ENCODE measurements at regions not wholly inside any gene's neighbourhood (a gene's known extent, or its start where the extent isn't known, plus 50 kb on each side); places are given as distances from the start of the nearest gene placed in this dataset.

- H4K91ac ChIP-seq (ENCODE audit: low read length) = no peak overlapping the region
- no peak overlapping the region for H2AFZ ChIP-seq (ENCODE audit: low read depth, low read length)
- H3K9ac ChIP-seq (ENCODE audit: low read length) = no peak overlapping the region
- H3K23ac ChIP-seq (ENCODE audit: low read length in 2 of 2) = no peak overlapping the region
- no peak overlapping the region for H2BK12ac ChIP-seq (ENCODE audit: low read length in 2 of 2)
- no peak overlapping the region for H3K18ac ChIP-seq (ENCODE audit: low read depth in 1 of 2, low read length in 2 of 2)
- no peaks in the 10 kb centered on the region for H3K79me1 ChIP-seq (replicated peaks; ENCODE audit: low read length, poor library complexity, severe bottlenecking)
- no peak overlapping the region for H3K4ac ChIP-seq (ENCODE audit: low read depth in 1 of 2, low read length in 2 of 2)
- H3K4me1 ChIP-seq (ENCODE audit: control insufficient read depth, insufficient read depth, low read depth, low read length) = no peaks in the 10 kb centered on the region
- no peak overlapping the region for H3K27ac ChIP-seq (ENCODE audit: low read length, poor library complexity, severe bottlenecking)
- no peaks in the 10 kb centered on the region for H3K9me3 ChIP-seq (ENCODE audit: control insufficient read depth, low read length)
- no peak overlapping the region for H3K14ac ChIP-seq (ENCODE audit: low read length in 2 of 2)
- H4K8ac ChIP-seq (ENCODE audit: low read length) = no peak overlapping the region
- H3K36me3 ChIP-seq (ENCODE audit: control insufficient read depth in 1 of 2, insufficient read depth in 2 of 2, low read depth in 1 of 2, low read length in 2 of 2) = no peaks in the 10 kb centered on the region
- no peak overlapping the region for H2BK120ac ChIP-seq (ENCODE audit: low read depth, low read length)
- H2BK5ac ChIP-seq (ENCODE audit: low read depth, low read length, poor library complexity, severe bottlenecking) = no peak overlapping the region
- peaks cover 0 to 3% of the 10 kb centered on the region in 2 experiments for H3K27me3 ChIP-seq (ENCODE audit: control insufficient read depth in 1 of 2, insufficient read depth in 1 of 2, low read length in 2 of 2)
- no peak overlapping the region for H2AK5ac ChIP-seq (ENCODE audit: low read length, severe bottlenecking)
- no peak overlapping the region for H2BK15ac ChIP-seq (ENCODE audit: low read depth, poor library complexity, severe bottlenecking)
- DNase-seq = no peak
- WGBS = 42% methylated on average over 4 of the region's 4 CpGs
- no peak overlapping the region for H3K4me2 ChIP-seq (ENCODE audit: low read length, poor library complexity, severe bottlenecking)
- no peak overlapping the region for H3K4me3 ChIP-seq (ENCODE audit: insufficient read depth in 1 of 2, low read depth in 1 of 2, low read length in 2 of 2)
These were observed 386.7 kb downstream of the HACE1 start for GRCh38 chr6:104473021-104473429.

DNA sequence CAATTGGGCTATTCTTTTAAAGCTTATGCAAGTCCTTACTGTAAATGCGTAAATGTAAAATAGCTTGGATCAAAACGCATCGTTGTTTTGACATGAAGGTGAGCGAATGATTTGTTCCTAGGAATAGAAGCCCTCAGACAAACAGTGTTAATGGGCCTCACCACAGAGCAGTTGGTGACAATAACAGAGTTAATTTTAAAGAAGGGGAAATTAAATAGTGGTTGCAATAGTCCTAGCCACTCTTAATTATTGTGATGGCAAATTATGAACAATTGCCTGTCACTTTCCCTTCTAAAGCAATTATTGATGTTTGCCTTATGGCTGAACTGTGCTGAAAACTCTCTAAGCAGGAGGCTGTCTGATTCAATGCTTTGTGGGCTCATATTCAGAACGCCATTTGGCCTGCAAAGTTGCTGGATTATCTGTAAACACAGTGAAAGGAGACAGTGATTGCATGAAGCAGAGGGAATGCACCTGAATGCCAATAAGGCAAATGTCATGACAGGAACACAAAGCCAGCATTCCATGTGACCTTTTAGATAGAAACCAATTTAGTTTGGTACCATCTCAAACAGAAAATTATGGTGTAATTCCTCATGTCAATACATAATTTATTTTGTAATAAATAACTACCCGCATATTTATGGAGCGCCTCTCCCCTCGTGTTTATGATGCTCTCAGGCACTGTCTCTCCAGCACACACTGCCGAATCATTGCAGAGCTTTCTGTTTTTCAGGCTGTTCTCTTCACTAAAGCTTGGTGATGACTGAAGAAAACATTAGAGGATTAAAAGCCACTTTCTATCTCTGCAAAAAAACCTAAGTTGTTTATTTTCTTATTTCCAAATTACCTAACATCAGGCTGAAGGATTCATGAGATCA, 387.5 kb downstream of the HACE1 start:
- Histone ChIP-seq H3K9ac (ENCODE audit: low read length) (no peak overlapping the region), H2BK12ac (ENCODE audit: low read length in 2 of 2) (no peak overlapping the region), H2BK15ac (ENCODE audit: low read depth, poor library complexity, severe bottlenecking) (no peak overlapping the region), H3K4ac (ENCODE audit: low read depth in 1 of 2, low read length in 2 of 2) (no peak overlapping the region), H2AK5ac (ENCODE audit: low read length, severe bottlenecking) (no peak overlapping the region), H3K4me2 (ENCODE audit: low read length, poor library complexity, severe bottlenecking) (no peak overlapping the region), H4K8ac (ENCODE audit: low read length) (no peak overlapping the region), H2BK120ac (ENCODE audit: low read depth, low read length) (no peak overlapping the region), H3K27me3 (ENCODE audit: control insufficient read depth in 1 of 2, insufficient read depth in 1 of 2, low read length in 2 of 2) (peaks cover 0 to 3% of the 10 kb centered on the region in 2 experiments), H2AFZ (ENCODE audit: low read depth, low read length) (no peak overlapping the region), H4K91ac (ENCODE audit: low read length) (no peak overlapping the region), H2BK5ac (ENCODE audit: low read depth, low read length, poor library complexity, severe bottlenecking) (no peak overlapping the region), H3K23ac (ENCODE audit: low read length in 2 of 2) (no peak overlapping the region), H3K36me3 (ENCODE audit: control insufficient read depth in 1 of 2, insufficient read depth in 2 of 2, low read depth in 1 of 2, low read length in 2 of 2) (no peaks in the 10 kb centered on the region), H3K14ac (ENCODE audit: low read length in 2 of 2) (no peak overlapping the region), H3K4me1 (ENCODE audit: control insufficient read depth, insufficient read depth, low read depth, low read length) (no peaks in the 10 kb centered on the region), H3K79me1 (replicated peaks; ENCODE audit: low read length, poor library complexity, severe bottlenecking) (no peaks in the 10 kb centered on the region), H3K4me3 (ENCODE audit: insufficient read depth in 1 of 2, low read depth in 1 of 2, low read length in 2 of 2) (no peak overlapping the region), H3K27ac (ENCODE audit: low read length, poor library complexity, severe bottlenecking) (no peak overlapping the region), H3K9me3 (ENCODE audit: control insufficient read depth, low read length) (no peaks in the 10 kb centered on the region), H3K18ac (ENCODE audit: low read depth in 1 of 2, low read length in 2 of 2) (no peak overlapping the region)
- DNase-seq = no peak
- WGBS = 82% methylated on average over 8 of the region's 9 CpGs

GRCh38 chr6:104466306-104466705, 393.4 kb downstream of the HACE1 start:
- Histone ChIP-seq H3K18ac (ENCODE audit: low read depth in 1 of 2, low read length in 2 of 2) (no peak overlapping the region), H3K14ac (ENCODE audit: low read length in 2 of 2) (no peak overlapping the region), H3K4me3 (ENCODE audit: insufficient read depth in 1 of 2, low read depth in 1 of 2, low read length in 2 of 2) (no peak overlapping the region), H3K4me2 (ENCODE audit: low read length, poor library complexity, severe bottlenecking) (no peak overlapping the region), H2BK15ac (ENCODE audit: low read depth, poor library complexity, severe bottlenecking) (no peak overlapping the region), H4K8ac (ENCODE audit: low read length) (no peak overlapping the region), H2AFZ (ENCODE audit: low read depth, low read length) (no peak overlapping the region), H3K36me3 (ENCODE audit: control insufficient read depth in 1 of 2, insufficient read depth in 2 of 2, low read depth in 1 of 2, low read length in 2 of 2) (no peaks in the 10 kb centered on the region), H3K4ac (ENCODE audit: low read depth in 1 of 2, low read length in 2 of 2) (no peak overlapping the region), H2AK5ac (ENCODE audit: low read length, severe bottlenecking) (no peak overlapping the region), H2BK120ac (ENCODE audit: low read depth, low read length) (no peak overlapping the region), H3K79me1 (replicated peaks; ENCODE audit: low read length, poor library complexity, severe bottlenecking) (no peaks in the 10 kb centered on the region), H3K23ac (ENCODE audit: low read length in 2 of 2) (no peak overlapping the region), H3K9me3 (ENCODE audit: control insufficient read depth, low read length) (no peaks in the 10 kb centered on the region), H2BK5ac (ENCODE audit: low read depth, low read length, poor library complexity, severe bottlenecking) (no peak overlapping the region), H4K91ac (ENCODE audit: low read length) (no peak overlapping the region), H3K27me3 (ENCODE audit: control insufficient read depth in 1 of 2, insufficient read depth in 1 of 2, low read length in 2 of 2) (no peaks in the 10 kb centered on the region), H3K27ac (ENCODE audit: low read length, poor library complexity, severe bottlenecking) (no peak overlapping the region), H3K9ac (ENCODE audit: low read length) (no peak overlapping the region), H2BK12ac (ENCODE audit: low read length in 2 of 2) (no peak overlapping the region), H3K4me1 (ENCODE audit: control insufficient read depth, insufficient read depth, low read depth, low read length) (no peaks in the 10 kb centered on the region)
- no peak for DNase-seq

- H3K36me3 ChIP-seq (ENCODE audit: control insufficient read depth in 1 of 2, insufficient read depth in 2 of 2, low read depth in 1 of 2, low read length in 2 of 2) = no peaks in the 10 kb centered on the region
- H2AK5ac ChIP-seq (ENCODE audit: low read length, severe bottlenecking) = no peak overlapping the region
- no peak overlapping the region for H3K14ac ChIP-seq (ENCODE audit: low read length in 2 of 2)
- no peak overlapping the region for H3K9ac ChIP-seq (ENCODE audit: low read length)
- 72% methylated on average over 4 of the region's 6 CpGs for WGBS
- no peak overlapping the region for H2BK120ac ChIP-seq (ENCODE audit: low read depth, low read length)
- no peak overlapping the region for H4K8ac ChIP-seq (ENCODE audit: low read length)
- H3K4ac ChIP-seq (ENCODE audit: low read depth in 1 of 2, low read length in 2 of 2) = no peak overlapping the region
- no peak overlapping the region for H3K4me2 ChIP-seq (ENCODE audit: low read length, poor library complexity, severe bottlenecking)
- no peaks in the 10 kb centered on the region for H3K4me1 ChIP-seq (ENCODE audit: control insufficient read depth, insufficient read depth, low read depth, low read length)
- no peak overlapping the region for H3K23ac ChIP-seq (ENCODE audit: low read length in 2 of 2)
- no peak overlapping the region for H2BK12ac ChIP-seq (ENCODE audit: low read length in 2 of 2)
- no peak overlapping the region for H3K4me3 ChIP-seq (ENCODE audit: insufficient read depth in 1 of 2, low read depth in 1 of 2, low read length in 2 of 2)
- H2BK15ac ChIP-seq (ENCODE audit: low read depth, poor library complexity, severe bottlenecking) = no peak overlapping the region
- H3K18ac ChIP-seq (ENCODE audit: low read depth in 1 of 2, low read length in 2 of 2) = no peak overlapping the region
- H2AFZ ChIP-seq (ENCODE audit: low read depth, low read length) = no peak overlapping the region
- no peak overlapping the region for H3K27ac ChIP-seq (ENCODE audit: low read length, poor library complexity, severe bottlenecking)
- no peak overlapping the region for H4K91ac ChIP-seq (ENCODE audit: low read length)
- H3K79me1 ChIP-seq (replicated peaks; ENCODE audit: low read length, poor library complexity, severe bottlenecking) = no peaks in the 10 kb centered on the region
- no peaks in the 10 kb centered on the region for H3K27me3 ChIP-seq (ENCODE audit: control insufficient read depth in 1 of 2, insufficient read depth in 1 of 2, low read length in 2 of 2)
- no peaks in the 10 kb centered on the region for H3K9me3 ChIP-seq (ENCODE audit: control insufficient read depth, low read length)
- DNase-seq = peak; percentile 47
- H2BK5ac ChIP-seq (ENCODE audit: low read depth, low read length, poor library complexity, severe bottlenecking) = no peak overlapping the region
These were observed 396.7 kb downstream of the HACE1 start for GRCh38 chr6:104462811-104463599.

All from mesenchymal stem cell (in vitro differentiated cells and primary cell).